ENCODE measurements at regions not wholly inside any gene's neighbourhood (a gene's known extent, or its start where the extent isn't known, plus 50 kb on each side); places are given as distances from the start of the nearest gene placed in this dataset.

DNA sequence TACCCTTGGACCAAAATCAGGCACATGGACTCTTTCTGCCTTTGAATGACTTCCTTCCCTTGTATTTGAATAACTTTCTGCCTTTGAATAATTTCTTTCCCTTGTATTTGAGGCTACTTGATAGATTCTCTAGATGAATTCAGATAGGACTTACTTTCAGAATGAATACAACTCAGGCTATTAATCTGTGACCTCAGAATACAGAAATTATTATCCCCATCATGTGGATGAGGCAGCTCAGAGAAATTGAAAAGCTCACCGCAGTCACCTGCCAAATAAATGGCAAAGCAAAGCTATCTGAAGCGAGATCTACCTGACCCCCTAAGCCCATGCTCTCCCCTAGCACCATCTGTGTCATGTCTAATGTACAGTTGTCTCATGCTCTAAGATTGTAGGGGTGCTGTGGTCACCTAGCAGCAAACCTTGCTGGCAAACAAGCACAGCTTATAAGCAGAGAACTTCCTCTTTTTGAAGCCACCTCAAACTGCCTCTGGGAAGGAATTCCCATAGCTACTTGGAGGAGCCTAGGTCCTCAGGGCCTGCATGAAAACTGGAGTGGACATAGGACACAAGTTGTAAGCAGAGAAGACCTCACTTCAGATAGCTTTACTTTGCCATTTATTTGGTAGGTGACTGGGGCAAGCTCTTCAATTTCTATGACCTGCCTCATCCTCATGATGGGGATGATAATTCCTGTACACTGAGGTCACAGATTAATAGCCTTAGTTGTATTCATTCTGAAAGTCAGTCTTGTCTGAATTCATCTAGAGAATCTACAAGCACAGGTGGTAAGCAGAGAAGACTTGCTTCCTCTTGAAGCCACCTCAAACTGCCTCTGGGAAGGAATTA, 66.1 kb downstream of the FASLG start:
- no peak overlapping the region for H4K8ac ChIP-seq (ENCODE audit: low read depth in 2 of 2, low read length in 2 of 2)
- no peak overlapping the region for H3K23ac ChIP-seq (ENCODE audit: low read depth, low read length)
- ATAC-seq (ENCODE audit: low read depth) (no peak), DNase-seq (no peak)
- H2BK5ac ChIP-seq (ENCODE audit: low read depth, low read length, poor library complexity, severe bottlenecking) = no peak overlapping the region
- ChIA-PET POLR2A (ENCODE audit: unreplicated experiment) (no interaction called here), CTCF (no interaction called here)
- peak overlapping the region; percentile 52 for H2AFZ ChIP-seq (replicated peaks; ENCODE audit: low read length, poor library complexity)
- no peak overlapping the region; the same call in 1 of the 2 replicates for H2BK20ac ChIP-seq (ENCODE audit: low read depth, low read length)
- H2BK15ac ChIP-seq (ENCODE audit: low read depth, low read length) = no peak overlapping the region
- no peak overlapping the region for H3K27ac ChIP-seq (ENCODE audit: insufficient read depth, low read length)
- no peaks in the 10 kb centered on the region for H3K36me3 ChIP-seq (ENCODE audit: control insufficient read depth, insufficient read depth, low read length)
- no peaks in the 10 kb centered on the region for H3K27me3 ChIP-seq (ENCODE audit: control insufficient read depth, insufficient read depth, low read length)
- H3K4me1 ChIP-seq (ENCODE audit: control insufficient read depth, insufficient read depth, low read length) = no peaks in the 10 kb centered on the region
- in situ Hi-C loops (cut with MboI; ENCODE audit: low sequenced_read_pairs) (loop anchor here (25.0 kb wide), 3 partner anchors 713 to 2012 kb away; no protein-coding TSS in a partner anchor), dilution Hi-C loops (cut with HindIII; ENCODE audit: low sequenced_read_pairs, unreplicated experiment) (no loop called here), intact Hi-C loops (cut with micrococcal nuclease) (no loop called here)
- H3K9me3 ChIP-seq (ENCODE audit: control insufficient read depth, insufficient read depth, low read length) = no peaks in the 10 kb centered on the region
- H3K18ac ChIP-seq (ENCODE audit: low read depth, low read length) = no peak overlapping the region
- no peaks in the 10 kb centered on the region for H4K20me1 ChIP-seq (ENCODE audit: insufficient read depth, low read length)
- no peak overlapping the region for H2AK5ac ChIP-seq (ENCODE audit: low read depth, low read length)
- H3K9ac ChIP-seq (ENCODE audit: low read depth, low read length) = no peak overlapping the region
- no peak overlapping the region for H3K56ac ChIP-seq (ENCODE audit: extremely low read depth, insufficient read depth, low read length)
- no peak overlapping the region for H4K91ac ChIP-seq (ENCODE audit: insufficient read depth, low read depth, low read length)
- BruUV-seq (replicated peaks) = no TSS peak
- TF ChIP-seq MAZ (IDR thresholded peaks at IDR 0.05; ENCODE audit: borderline replicate concordance, low read depth, low read length) (no peak), POLR2A (IDR thresholded peaks at IDR 0.05; ENCODE audit: low read depth, low read length) (no peak), NFE2L2 (IDR thresholded peaks at IDR 0.05; ENCODE audit: low read depth, low read length) (no peak), RFX5 (IDR thresholded peaks at IDR 0.05; ENCODE audit: low read depth, low read length) (no peak), RAD21 (IDR thresholded peaks at IDR 0.05; ENCODE audit: low read length) (no peak), MAFK (IDR thresholded peaks at IDR 0.05; ENCODE audit: low read depth, low read length) (no peak), RCOR1 (IDR thresholded peaks at IDR 0.05; ENCODE audit: insufficient replicate concordance, low read length) (no peak), SMC3 (IDR thresholded peaks at IDR 0.05; ENCODE audit: low read depth, low read length) (no peak)
- TF ChIP-seq, protein P1, sequence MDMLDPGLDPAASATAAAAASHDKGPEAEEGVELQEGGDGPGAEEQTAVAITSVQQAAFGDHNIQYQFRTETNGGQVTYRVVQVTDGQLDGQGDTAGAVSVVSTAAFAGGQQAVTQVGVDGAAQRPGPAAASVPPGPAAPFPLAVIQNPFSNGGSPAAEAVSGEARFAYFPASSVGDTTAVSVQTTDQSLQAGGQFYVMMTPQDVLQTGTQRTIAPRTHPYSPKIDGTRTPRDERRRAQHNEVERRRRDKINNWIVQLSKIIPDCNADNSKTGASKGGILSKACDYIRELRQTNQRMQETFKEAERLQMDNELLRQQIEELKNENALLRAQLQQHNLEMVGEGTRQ (IDR thresholded peaks at IDR 0.05; ENCODE audit: low read depth, low read length) = no peak
- TF ChIP-seq, protein P2, sequence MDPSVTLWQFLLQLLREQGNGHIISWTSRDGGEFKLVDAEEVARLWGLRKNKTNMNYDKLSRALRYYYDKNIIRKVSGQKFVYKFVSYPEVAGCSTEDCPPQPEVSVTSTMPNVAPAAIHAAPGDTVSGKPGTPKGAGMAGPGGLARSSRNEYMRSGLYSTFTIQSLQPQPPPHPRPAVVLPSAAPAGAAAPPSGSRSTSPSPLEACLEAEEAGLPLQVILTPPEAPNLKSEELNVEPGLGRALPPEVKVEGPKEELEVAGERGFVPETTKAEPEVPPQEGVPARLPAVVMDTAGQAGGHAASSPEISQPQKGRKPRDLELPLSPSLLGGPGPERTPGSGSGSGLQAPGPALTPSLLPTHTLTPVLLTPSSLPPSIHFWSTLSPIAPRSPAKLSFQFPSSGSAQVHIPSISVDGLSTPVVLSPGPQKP (IDR thresholded peaks at IDR 0.05; ENCODE audit: borderline replicate concordance, low read depth, low read length) = no peak
- no peak overlapping the region for H3K4me3 ChIP-seq (ENCODE audit: insufficient read depth, low read depth, low read length)
- H3K4ac ChIP-seq (ENCODE audit: low read depth, low read length) = no peak overlapping the region
- no peaks in the 10 kb centered on the region for H3K79me1 ChIP-seq (ENCODE audit: low read depth in 1 of 2, low read length in 2 of 2)
- H2AK9ac ChIP-seq (replicated peaks; ENCODE audit: low read depth, low read length, poor library complexity) = peak overlapping the region; percentile 66
- H3K4me2 ChIP-seq (ENCODE audit: low read depth, low read length) = no peak overlapping the region
- H4K5ac ChIP-seq (ENCODE audit: low read depth, low read length) = no peak overlapping the region
- no peaks in the 10 kb centered on the region for H3K9me1 ChIP-seq (ENCODE audit: insufficient read depth, low read length)
- no CpG with 5 or more reads among the region's 2 CpGs for WGBS, 2 experiments (ENCODE audit: extremely low coverage in 2 of 2, insufficient read length in 1 of 2)
- 0 out of 2 replicates have a peak overlapping the region, but pooled peaks have one; percentile 23 for H3K14ac ChIP-seq (replicated peaks; ENCODE audit: low read depth, low read length)
- no peak overlapping the region for H2BK120ac ChIP-seq (ENCODE audit: low read depth, low read length)

Data from IMR-90 (cell line).